RWPE1 (cell line): ENCODE measurements at regions not wholly inside any gene's neighbourhood (a gene's known extent, or its start where the extent isn't known, plus 50 kb on each side); places are given as distances from the start of the nearest gene placed in this dataset.

Experiments used
- CTCF ChIA-PET: fragments of 350-600 bp; sonication (Branson Sonifier 250); formaldehyde crosslinking; extraction: SDS; loops from one replicate; lab custom pipeline; 2021; lab: Yijun Ruan, JAX
- POLR2A ChIA-PET: fragments of 400-600 bp; formaldehyde crosslinking; extraction: SDS; loops from one replicate; lab custom pipeline; 2020; ENCODE audit warnings: antibody characterized with exemption; ENCODE audit not compliant: low non-redundant PET; lab: Yijun Ruan, JAX
- DNase-seq: peaks from one replicate; pipeline ENCODE4 v3.0.0; 2012; ENCODE audit warnings: low spot score
- H3K27ac ChIP-seq: fragments of 450-650 bp; 2 replicates; pipeline ENCODE4 v1.5.1; 2017
- TF ChIP-seq, protein P1 (sequence below): fragments of 450-650 bp; conservative IDR thresholded peaks from 2 replicates; pipeline ENCODE4 v1.5.1; 2017; ENCODE audit warnings: low read depth, mild to moderate bottlenecking

DNA sequence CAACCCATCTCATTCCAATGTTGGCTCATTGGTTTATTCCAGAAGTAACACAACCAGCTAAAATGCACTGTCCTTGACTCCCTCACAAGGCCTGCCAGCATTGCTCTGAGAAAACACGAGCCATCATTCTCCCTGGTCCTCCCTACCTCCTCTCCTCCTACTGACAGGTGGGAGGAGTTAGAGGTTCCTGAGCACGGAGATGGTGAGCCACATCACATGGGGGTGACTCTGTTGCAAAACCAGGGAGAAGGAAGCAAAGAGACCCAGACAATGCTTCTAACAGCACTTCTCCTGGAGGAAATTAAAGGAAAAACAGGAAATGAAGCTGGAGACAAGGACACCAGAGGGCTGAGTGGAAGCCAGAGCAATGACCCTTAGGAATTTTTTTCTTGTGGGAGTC lies 667.4 kb downstream of the NTRK3 start:
- CTCF ChIA-PET: no interaction called here

DNA sequence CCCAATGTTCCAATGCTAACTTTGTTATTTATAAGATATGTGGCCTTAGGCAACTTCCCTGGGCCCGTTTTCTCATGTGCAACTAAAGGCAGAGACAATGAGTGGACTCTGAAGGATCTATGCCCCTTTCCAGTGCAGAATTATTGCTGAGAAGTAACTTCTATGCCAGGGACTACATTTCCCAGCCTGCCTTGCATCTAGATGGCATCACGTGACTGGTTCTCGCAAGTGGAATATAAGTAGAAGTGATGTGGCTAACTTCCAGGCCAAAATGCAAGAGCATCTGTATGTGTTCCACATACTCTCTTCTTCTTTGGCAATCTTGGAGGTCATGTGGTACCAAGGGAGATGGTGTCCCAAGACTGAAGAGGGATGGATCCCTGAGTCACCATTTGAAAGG lies 674.4 kb downstream of the NTRK3 start:
- no peak for DNase-seq
- H3K27ac ChIP-seq: no peak overlapping the region

More for the DNA sequence above, 667.4 kb downstream of the NTRK3 start:
- no peak for DNase-seq
- POLR2A ChIA-PET: no interaction called here
- TF ChIP-seq, protein P1, sequence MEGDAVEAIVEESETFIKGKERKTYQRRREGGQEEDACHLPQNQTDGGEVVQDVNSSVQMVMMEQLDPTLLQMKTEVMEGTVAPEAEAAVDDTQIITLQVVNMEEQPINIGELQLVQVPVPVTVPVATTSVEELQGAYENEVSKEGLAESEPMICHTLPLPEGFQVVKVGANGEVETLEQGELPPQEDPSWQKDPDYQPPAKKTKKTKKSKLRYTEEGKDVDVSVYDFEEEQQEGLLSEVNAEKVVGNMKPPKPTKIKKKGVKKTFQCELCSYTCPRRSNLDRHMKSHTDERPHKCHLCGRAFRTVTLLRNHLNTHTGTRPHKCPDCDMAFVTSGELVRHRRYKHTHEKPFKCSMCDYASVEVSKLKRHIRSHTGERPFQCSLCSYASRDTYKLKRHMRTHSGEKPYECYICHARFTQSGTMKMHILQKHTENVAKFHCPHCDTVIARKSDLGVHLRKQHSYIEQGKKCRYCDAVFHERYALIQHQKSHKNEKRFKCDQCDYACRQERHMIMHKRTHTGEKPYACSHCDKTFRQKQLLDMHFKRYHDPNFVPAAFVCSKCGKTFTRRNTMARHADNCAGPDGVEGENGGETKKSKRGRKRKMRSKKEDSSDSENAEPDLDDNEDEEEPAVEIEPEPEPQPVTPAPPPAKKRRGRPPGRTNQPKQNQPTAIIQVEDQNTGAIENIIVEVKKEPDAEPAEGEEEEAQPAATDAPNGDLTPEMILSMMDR: no peak
- H3K27ac ChIP-seq: no peak overlapping the region

DNA sequence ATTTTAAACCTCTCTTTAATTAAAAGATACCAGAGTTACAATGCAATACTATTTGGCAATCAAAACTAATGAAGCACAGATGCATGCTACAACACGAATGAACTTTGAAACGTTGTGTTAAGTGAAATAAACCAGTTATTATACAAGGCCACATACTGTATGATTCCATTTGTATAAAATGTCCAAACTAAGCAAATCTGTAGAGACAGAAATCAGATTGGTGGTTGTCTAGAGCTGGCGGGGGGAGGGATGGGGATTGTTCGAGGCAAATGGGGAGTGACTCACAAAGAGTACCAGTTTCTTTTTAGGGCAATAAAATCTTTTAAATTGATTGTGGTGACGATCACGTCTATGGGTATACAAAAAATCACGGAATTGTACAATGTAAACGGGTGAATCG lies 677.0 kb downstream of the NTRK3 start:
- ChIA-PET CTCF (no interaction called here), POLR2A (no interaction called here)
- TF ChIP-seq, protein P1: no peak
- no peak overlapping the region for H3K27ac ChIP-seq
- no peak for DNase-seq

More for the DNA sequence above, 674.4 kb downstream of the NTRK3 start:
- POLR2A ChIA-PET: no interaction called here
- CTCF ChIA-PET: interaction anchor here (0.6 kb wide), 1 partner anchor 200 kb away, joined by 3 read pairs; no protein-coding TSS in a partner anchor
- TF ChIP-seq, protein P1: no peak

DNA sequence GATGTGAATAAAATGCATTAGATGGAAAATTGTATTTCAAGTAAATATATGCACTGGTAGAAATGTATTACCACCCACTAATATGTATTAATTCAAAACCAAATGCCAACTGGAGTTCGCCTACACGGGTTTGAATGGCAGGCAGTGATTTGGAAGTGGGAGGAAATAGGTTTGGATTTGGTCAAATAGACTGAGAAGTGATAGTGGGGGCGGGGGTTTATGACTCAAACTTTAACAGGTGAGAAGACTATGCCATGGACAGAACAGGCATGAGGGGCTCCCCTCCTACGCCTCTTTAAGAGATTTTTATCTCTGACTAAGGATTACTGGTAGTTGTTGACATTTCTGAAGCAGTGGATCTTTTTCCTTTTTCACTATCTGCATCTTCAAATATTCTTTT lies 677.8 kb downstream of the NTRK3 start:
- DNase-seq: no peak
- H3K27ac ChIP-seq: no peak overlapping the region
- ChIA-PET CTCF (no interaction called here), POLR2A (no interaction called here)
- TF ChIP-seq, protein P1: no peak

DNA sequence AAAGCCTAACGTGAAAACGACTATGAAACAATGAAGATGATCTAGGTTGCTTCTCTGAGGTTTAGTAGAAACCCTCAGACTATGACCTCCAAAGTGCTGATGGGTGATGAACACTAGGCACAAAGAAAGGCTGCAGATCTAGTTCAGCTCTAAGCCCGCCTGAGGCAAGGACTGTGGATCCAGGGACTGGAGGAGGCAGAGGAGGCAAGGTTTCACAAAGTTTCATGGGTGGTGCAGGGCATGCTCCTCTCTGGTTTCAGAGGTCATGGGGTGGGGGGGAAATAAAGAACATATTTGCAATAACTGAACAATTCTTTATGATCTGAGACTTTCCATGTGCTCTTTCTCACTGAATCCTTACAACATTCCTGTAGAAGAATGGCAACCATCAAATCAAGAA lies 679.2 kb downstream of the NTRK3 start:
- TF ChIP-seq, protein P1: no peak
- POLR2A ChIA-PET: no interaction called here
- DNase-seq: no peak
- no peak overlapping the region for H3K27ac ChIP-seq
- CTCF ChIA-PET: no interaction called here

DNA sequence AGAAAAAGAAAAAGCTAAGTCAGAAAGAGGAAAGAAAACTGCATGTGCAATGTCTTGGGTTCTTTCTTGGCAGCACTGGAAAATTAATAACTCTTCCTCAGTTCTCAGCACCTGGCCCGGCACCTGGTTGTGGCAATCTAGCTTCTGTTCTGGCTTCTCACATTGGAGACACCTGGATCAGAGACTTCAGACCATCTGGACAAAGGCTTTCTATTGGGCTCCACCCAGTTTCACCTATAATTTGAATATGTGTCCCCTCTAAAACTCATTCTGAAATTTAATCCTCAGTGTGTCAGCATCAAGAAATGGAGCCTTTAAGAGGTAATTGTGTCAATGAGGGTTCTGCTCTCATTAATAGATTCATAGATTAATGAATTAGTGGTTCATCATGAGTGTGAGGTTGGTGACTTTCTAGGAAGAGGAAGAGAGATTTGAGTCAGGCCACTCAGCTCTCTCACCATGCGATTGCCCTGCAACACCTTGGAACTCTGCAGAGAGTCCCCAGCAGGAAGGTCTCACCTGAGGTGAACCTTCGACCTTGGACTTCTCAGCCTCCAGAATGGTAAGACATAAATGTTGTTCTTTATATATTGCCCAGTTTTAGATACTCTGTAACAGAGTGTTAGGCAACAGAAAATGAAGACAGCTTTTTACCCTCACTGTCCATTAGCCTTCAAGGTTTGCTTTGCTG lies 679.9 kb downstream of the NTRK3 start:
- ChIA-PET POLR2A (no interaction called here), CTCF (no interaction called here)
- TF ChIP-seq, protein P1: no peak
- no peak for DNase-seq
- no peak overlapping the region for H3K27ac ChIP-seq
